Tibial artery (tissue), 4 donors: ENCODE measurements at regions not wholly inside any gene's neighbourhood (a gene's known extent, or its start where the extent isn't known, plus 50 kb on each side); places are given as distances from the start of the nearest gene placed in this dataset.

Source experiments
- DNase-seq, 2 donors: peaks; one replicate each; pipeline ENCODE4 v3.0.0-alpha.2; 2019
- H3K27ac ChIP-seq, 2 donors: fragments of 200-600 bp; sonication (generic) in 1 of 2; 1 replicate in 1 of 2; 2 replicates in 1 of 2; pipeline ENCODE4 v1.5.1; 2018 to 2019; ENCODE audit warnings: mild to moderate bottlenecking in 1 of 2
- H3K27me3 ChIP-seq, 2 donors: fragments of 200-600 bp; sonication (generic) in 1 of 2; one replicate each; pipeline versions ENCODE4 v1.5.1 to v1.6.0; 2016 to 2019
- H3K36me3 ChIP-seq, 3 donors: fragments of 200-600 bp; sonication (generic) in 2 of 3; one replicate each; pipeline ENCODE4 v1.5.1; 2016 to 2019; ENCODE audit warnings: mild to moderate bottlenecking in 2 of 3
- H3K4me1 ChIP-seq, 4 donors: fragments of 200-600 bp; sonication (generic) in 2 of 4; 1 replicate in 3 of 4; 2 replicates in 1 of 4; pipeline ENCODE4 v1.5.1; 2016 to 2019
- H3K4me3 ChIP-seq, 2 donors: fragments of 200-600 bp; sonication (generic) in 1 of 2; 1 replicate in 1 of 2; 2 replicates in 1 of 2; pipeline ENCODE4 v1.5.1; 2018 to 2019; ENCODE audit warnings: mild to moderate bottlenecking in 2 of 2
- H3K9me3 ChIP-seq, 3 donors: fragments of 200-600 bp; sonication (generic) in 1 of 3; one replicate each; pipeline ENCODE4 v1.5.1; 2016 to 2019
- CTCF ChIP-seq, 2 experiments: fragments of 200-600 bp in 1 of 2; fragments of 450-650 bp in 1 of 2; IDR thresholded peaks; one replicate each; pipeline ENCODE4 v1.5.1; 2017 to 2019; ENCODE audit warnings: antibody characterized with exemption in 2 of 2, mild to moderate bottlenecking in 1 of 2, moderate library complexity in 1 of 2
- intact Hi-C: fragments of 100-400 bp; cut with DNase I; formaldehyde crosslinking; loops from one replicate; pipeline ENCODE4 v1.15.0; 2023; ENCODE audit warnings: low total_unique reads

- no peaks in the 10 kb centered on the region for H3K36me3 ChIP-seq
- H3K27me3 ChIP-seq: no peaks in the 10 kb centered on the region
- no peak for DNase-seq
- no peak overlapping the region for H3K27ac ChIP-seq
- no peaks in the 10 kb centered on the region for H3K9me3 ChIP-seq
- no peak overlapping the region for H3K4me3 ChIP-seq
- intact Hi-C loops: no loop called here
- H3K4me1 ChIP-seq: no peaks in the 10 kb centered on the region
- TF ChIP-seq CTCF (IDR thresholded peaks at IDR 0.05): no peak
Observed at GRCh38 chr5:117039035-117039434, 464.4 kb upstream of the SEMA6A start.

- Histone ChIP-seq H3K27me3 (no peaks in the 10 kb centered on the region), H3K27ac (no peak overlapping the region), H3K36me3 (no peaks in the 10 kb centered on the region), H3K9me3 (no peaks in the 10 kb centered on the region), H3K4me3 (no peak overlapping the region), H3K4me1 (no peaks in the 10 kb centered on the region)
- no peak for DNase-seq
- intact Hi-C loops: no loop called here
- no peak for TF ChIP-seq CTCF (IDR thresholded peaks at IDR 0.05)
Observed at GRCh38 chr5:117027384-117027783, 452.8 kb upstream of the SEMA6A start.

- no peaks in the 10 kb centered on the region for H3K27me3 ChIP-seq
- no peak overlapping the region for H3K27ac ChIP-seq
- no peaks in the 10 kb centered on the region for H3K36me3 ChIP-seq
- intact Hi-C loops: no loop called here
- H3K4me3 ChIP-seq: no peak overlapping the region
- no peaks in the 10 kb centered on the region for H3K9me3 ChIP-seq
- TF ChIP-seq CTCF (IDR thresholded peaks at IDR 0.05): no peak
- no peak for DNase-seq
- H3K4me1 ChIP-seq: no peaks in the 10 kb centered on the region
Observed at GRCh38 chr5:117020999-117021398, 446.4 kb upstream of the SEMA6A start.

- Histone ChIP-seq H3K4me1 (no peaks in the 10 kb centered on the region), H3K36me3 (no peaks in the 10 kb centered on the region), H3K4me3 (no peak overlapping the region), H3K27me3 (no peaks in the 10 kb centered on the region), H3K9me3 (no peaks in the 10 kb centered on the region), H3K27ac (no peak overlapping the region)
- intact Hi-C loops: no loop called here
- TF ChIP-seq CTCF (IDR thresholded peaks at IDR 0.05): no peak
- no peak for DNase-seq
Observed at GRCh38 chr5:117013280-117013877, 438.8 kb upstream of the SEMA6A start.

- Histone ChIP-seq H3K9me3 (no peaks in the 10 kb centered on the region), H3K27ac (no peak overlapping the region), H3K36me3 (no peaks in the 10 kb centered on the region), H3K4me1 (no peaks in the 10 kb centered on the region), H3K27me3 (no peaks in the 10 kb centered on the region), H3K4me3 (no peak overlapping the region)
- TF ChIP-seq CTCF (IDR thresholded peaks at IDR 0.05): no peak
- intact Hi-C loops: no loop called here
- DNase-seq: no peak
Observed at GRCh38 chr5:117010574-117010973, 436.0 kb upstream of the SEMA6A start.

- no peak for TF ChIP-seq CTCF (IDR thresholded peaks at IDR 0.05)
- no peak for DNase-seq
- Histone ChIP-seq H3K27ac (no peak overlapping the region), H3K36me3 (no peaks in the 10 kb centered on the region), H3K4me1 (no peaks in the 10 kb centered on the region), H3K9me3 (no peaks in the 10 kb centered on the region), H3K27me3 (no peaks in the 10 kb centered on the region), H3K4me3 (no peak overlapping the region)
- intact Hi-C loops: no loop called here
Observed at GRCh38 chr5:116998024-116998423, 423.4 kb upstream of the SEMA6A start.
